ENCODE measurements at regions not wholly inside any gene's neighbourhood (a gene's known extent, or its start where the extent isn't known, plus 50 kb on each side); places are given as distances from the start of the nearest gene placed in this dataset.

DNA sequence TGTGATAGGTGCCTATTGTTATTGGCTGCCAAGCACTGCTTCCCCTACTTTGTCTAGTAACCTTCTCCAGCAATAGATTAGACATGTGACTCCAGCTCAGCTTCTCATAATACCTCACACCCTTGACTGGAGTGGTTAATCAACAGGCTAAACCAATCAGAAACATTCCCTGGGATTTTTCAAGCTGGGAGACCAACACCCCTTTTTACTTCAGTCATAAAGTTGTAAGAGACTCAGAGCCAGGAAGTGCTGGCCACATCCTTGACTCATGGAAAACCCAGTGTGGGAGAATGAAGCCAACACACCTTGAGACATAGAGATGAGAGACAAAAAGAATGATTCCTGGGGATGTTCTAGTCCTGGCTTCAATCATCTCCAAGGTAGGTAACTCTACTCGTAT is 62.6 kb upstream of the HECTD2 start:
- H3K27ac ChIP-seq = no peak overlapping the region
- TF ChIP-seq ZFX (IDR thresholded peaks at IDR 0.05) = no peak
- TF ChIP-seq, protein P1, sequence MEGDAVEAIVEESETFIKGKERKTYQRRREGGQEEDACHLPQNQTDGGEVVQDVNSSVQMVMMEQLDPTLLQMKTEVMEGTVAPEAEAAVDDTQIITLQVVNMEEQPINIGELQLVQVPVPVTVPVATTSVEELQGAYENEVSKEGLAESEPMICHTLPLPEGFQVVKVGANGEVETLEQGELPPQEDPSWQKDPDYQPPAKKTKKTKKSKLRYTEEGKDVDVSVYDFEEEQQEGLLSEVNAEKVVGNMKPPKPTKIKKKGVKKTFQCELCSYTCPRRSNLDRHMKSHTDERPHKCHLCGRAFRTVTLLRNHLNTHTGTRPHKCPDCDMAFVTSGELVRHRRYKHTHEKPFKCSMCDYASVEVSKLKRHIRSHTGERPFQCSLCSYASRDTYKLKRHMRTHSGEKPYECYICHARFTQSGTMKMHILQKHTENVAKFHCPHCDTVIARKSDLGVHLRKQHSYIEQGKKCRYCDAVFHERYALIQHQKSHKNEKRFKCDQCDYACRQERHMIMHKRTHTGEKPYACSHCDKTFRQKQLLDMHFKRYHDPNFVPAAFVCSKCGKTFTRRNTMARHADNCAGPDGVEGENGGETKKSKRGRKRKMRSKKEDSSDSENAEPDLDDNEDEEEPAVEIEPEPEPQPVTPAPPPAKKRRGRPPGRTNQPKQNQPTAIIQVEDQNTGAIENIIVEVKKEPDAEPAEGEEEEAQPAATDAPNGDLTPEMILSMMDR (conservative IDR thresholded peaks at IDR 0.05) = no peak

DNA sequence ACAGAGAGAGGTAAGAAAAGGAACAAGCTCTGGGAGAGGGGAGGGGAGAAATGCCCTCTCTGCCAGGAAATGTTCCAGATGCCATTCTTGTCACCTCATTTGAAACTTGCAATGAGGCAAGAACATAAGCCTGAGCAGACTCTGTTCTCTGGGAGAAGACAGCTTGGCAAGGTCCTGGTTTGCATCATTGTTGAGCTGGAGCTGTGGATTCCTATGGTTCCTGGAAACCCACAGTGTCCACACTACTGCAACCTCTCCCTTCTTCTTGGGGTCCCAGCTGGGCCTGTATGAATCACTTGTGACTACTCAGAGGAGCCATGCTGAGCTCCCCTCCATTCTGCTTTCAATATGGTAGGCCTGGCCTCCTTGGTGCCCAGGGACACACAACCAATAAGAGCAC is 60.8 kb upstream of the HECTD2 start:
- no peak overlapping the region for H3K27ac ChIP-seq
- no peak for TF ChIP-seq ZFX (IDR thresholded peaks at IDR 0.05)
- TF ChIP-seq, protein P1 (conservative IDR thresholded peaks at IDR 0.05) = no peak

DNA sequence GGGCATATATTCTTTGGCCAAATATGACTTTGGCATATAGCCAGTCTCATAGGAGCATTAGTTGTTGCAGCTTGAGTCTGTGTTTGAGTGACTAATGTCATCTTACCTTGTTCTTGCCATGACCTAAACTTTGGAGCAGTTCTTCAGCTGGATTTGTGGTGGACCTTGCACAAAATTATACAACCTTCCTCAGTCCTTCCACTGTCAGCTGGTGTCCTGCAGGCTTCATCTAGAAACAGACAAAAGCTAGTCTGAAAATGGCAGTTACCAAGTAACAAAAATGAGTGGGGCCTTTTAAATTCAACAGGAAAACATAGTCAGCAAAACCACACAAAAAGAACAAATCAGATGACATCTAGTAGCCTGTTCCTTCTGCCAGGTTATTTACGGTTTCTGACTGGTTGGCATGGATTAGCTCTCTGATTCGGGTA is 59.5 kb upstream of the HECTD2 start:
- TF ChIP-seq, protein P1 (conservative IDR thresholded peaks at IDR 0.05) = no peak
- no peak for TF ChIP-seq ZFX (IDR thresholded peaks at IDR 0.05)
- H3K27ac ChIP-seq = no peak overlapping the region

GRCh38 chr10:91352760-91353159 is 57.4 kb upstream of the HECTD2 start:
- no peak overlapping the region for H3K27ac ChIP-seq
- TF ChIP-seq, protein P1 (conservative IDR thresholded peaks at IDR 0.05) = no peak
- TF ChIP-seq ZFX (IDR thresholded peaks at IDR 0.05) = no peak

GRCh38 chr10:91354166-91355075 is 55.7 kb upstream of the HECTD2 start:
- TF ChIP-seq, protein P1 (conservative IDR thresholded peaks at IDR 0.05) = no peak
- TF ChIP-seq ZFX (IDR thresholded peaks at IDR 0.05) = no peak
- H3K27ac ChIP-seq = no peak overlapping the region

DNA sequence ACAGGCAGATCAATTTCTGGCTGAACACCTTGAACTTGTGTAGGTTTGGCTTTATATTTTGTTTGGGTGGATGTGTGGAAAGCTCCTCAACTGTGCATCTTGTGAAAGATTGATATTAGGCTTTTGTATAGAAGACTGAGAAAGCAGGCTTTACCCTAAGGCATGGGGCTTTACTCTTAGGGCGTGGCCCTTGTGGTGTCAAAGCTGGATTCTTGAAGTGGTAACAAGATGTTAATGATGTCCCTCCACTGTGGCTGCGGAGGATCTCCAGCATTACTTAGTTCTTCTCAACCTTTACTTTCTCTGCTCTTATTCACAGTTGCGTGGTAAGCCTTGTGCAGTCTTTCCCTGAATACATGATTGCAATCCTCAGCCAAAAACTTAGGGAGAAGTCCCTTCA is 54.1 kb upstream of the HECTD2 start:
- TF ChIP-seq, protein P1 (conservative IDR thresholded peaks at IDR 0.05) = no peak
- no peak for TF ChIP-seq ZFX (IDR thresholded peaks at IDR 0.05)
- H3K27ac ChIP-seq = no peak overlapping the region

DNA sequence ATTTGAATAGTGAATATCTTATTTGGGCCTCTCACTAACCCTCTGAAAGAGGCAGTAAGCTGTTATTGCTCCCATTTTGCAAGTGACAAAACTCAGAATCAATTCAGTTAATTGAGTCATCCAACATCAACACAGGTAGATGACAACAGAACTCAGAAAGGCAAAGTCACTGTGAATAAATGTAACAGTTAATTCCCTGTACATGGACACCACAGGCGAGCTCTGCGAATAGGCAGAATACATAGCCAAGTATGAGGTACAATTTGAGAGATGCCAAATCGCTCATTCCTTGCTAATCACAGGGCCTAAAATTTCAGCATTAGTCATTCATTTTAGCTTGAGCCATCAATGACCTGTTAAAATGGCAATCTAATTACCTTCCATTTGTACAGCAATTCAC is 52.6 kb upstream of the HECTD2 start:
- no peak for TF ChIP-seq ZFX (IDR thresholded peaks at IDR 0.05)
- TF ChIP-seq, protein P1 (conservative IDR thresholded peaks at IDR 0.05) = no peak
- H3K27ac ChIP-seq = no peak overlapping the region

Measured in C4-2B (cell line).